HEK293T (cell line): ENCODE measurements at regions not wholly inside any gene's neighbourhood (a gene's known extent, or its start where the extent isn't known, plus 50 kb on each side); places are given as distances from the start of the nearest gene placed in this dataset.

Source experiments
- CTCF ChIA-PET: fragments of 350-600 bp; formaldehyde crosslinking; extraction: SDS; loops from one replicate; lab custom pipeline; 2021; ENCODE audit warnings: antibody characterized with exemption, inconsistent platforms; lab: Yijun Ruan, JAX
- POLR2A ChIA-PET: fragments of 350-600 bp; formaldehyde crosslinking; extraction: SDS; loops from one replicate; lab custom pipeline; 2020; ENCODE audit warnings: antibody characterized with exemption, inconsistent platforms; lab: Yijun Ruan, JAX
- DNase-seq: peaks from one replicate; pipeline ENCODE4 v3.0.0; 2012; ENCODE audit warnings: mixed read lengths; ENCODE audit errors: extremely low spot score
- ARNT ChIP-seq: fragments of 450-650 bp; IDR thresholded peaks from 2 replicates; pipeline ENCODE4 v1.6.1; 2017; ENCODE audit warnings: mild to moderate bottlenecking
- BHLHE40 ChIP-seq: fragments of 450-650 bp; IDR thresholded peaks from 2 replicates; pipeline ENCODE4 v1.6.1; 2016; ENCODE audit warnings: mild to moderate bottlenecking, moderate library complexity, borderline replicate concordance
- CTBP1 ChIP-seq: fragments of 450-650 bp; IDR thresholded peaks from 2 replicates; pipeline ENCODE4 v1.6.1; 2016; ENCODE audit warnings: borderline replicate concordance
- ELF4 ChIP-seq: fragments of 450-650 bp; IDR thresholded peaks from 2 replicates; pipeline ENCODE4 v1.6.1; 2017; ENCODE audit warnings: antibody characterized with exemption
- FOXA1 ChIP-seq: fragments of 450-650 bp; IDR thresholded peaks from 2 replicates; pipeline ENCODE4 v1.6.1; 2016; ENCODE audit warnings: mild to moderate bottlenecking
- FOXK2 ChIP-seq: fragments of 450-650 bp; IDR thresholded peaks from 2 replicates; pipeline ENCODE4 v1.6.1; 2016; ENCODE audit warnings: mild to moderate bottlenecking
- FOXM1 ChIP-seq: fragments of 450-650 bp; IDR thresholded peaks from 2 replicates; pipeline ENCODE4 v1.6.1; 2017; ENCODE audit warnings: mild to moderate bottlenecking, borderline replicate concordance
- HDGF ChIP-seq: fragments of 450-650 bp; IDR thresholded peaks from 2 replicates; pipeline ENCODE4 v1.6.1; 2017; ENCODE audit warnings: antibody characterized with exemption, borderline replicate concordance
- L3MBTL2 ChIP-seq: fragments of 450-650 bp; conservative IDR thresholded peaks from 2 replicates; pipeline ENCODE4 v1.6.1; 2016; ENCODE audit warnings: mild to moderate bottlenecking
- LEF1 ChIP-seq: fragments of 450-650 bp; IDR thresholded peaks from 2 replicates; pipeline ENCODE4 v1.6.1; 2017; ENCODE audit warnings: mild to moderate bottlenecking, borderline replicate concordance
- NFRKB ChIP-seq: fragments of 450-650 bp; IDR thresholded peaks from 2 replicates; pipeline ENCODE4 v1.6.1; 2016; ENCODE audit warnings: mild to moderate bottlenecking, moderate library complexity
- PKNOX1 ChIP-seq: fragments of 450-650 bp; IDR thresholded peaks from 2 replicates; pipeline ENCODE4 v1.6.1; 2016
- SP1 ChIP-seq: fragments of 450-650 bp; IDR thresholded peaks from 2 replicates; pipeline ENCODE4 v1.6.1; 2017
- SUZ12 ChIP-seq: fragments of 450-650 bp; IDR thresholded peaks from 2 replicates; pipeline ENCODE4 v1.6.1; 2016; ENCODE audit warnings: mild to moderate bottlenecking
- TARDBP ChIP-seq: fragments of 450-650 bp; IDR thresholded peaks from 2 replicates; pipeline ENCODE4 v1.6.1; 2016
- ZNF384 ChIP-seq: fragments of 450-650 bp; IDR thresholded peaks from 2 replicates; pipeline ENCODE4 v1.6.1; 2016

GRCh38 chr2:42925742-42926433 lies 133.5 kb upstream of the HAAO start:
- TF ChIP-seq L3MBTL2 (no peak), BHLHE40 (no peak)
- ChIA-PET CTCF (no interaction called here), POLR2A (interaction anchor here (1.2 kb wide), 1 partner anchor 116 kb away, joined by 3 read pairs; no protein-coding TSS in a partner anchor)

DNA sequence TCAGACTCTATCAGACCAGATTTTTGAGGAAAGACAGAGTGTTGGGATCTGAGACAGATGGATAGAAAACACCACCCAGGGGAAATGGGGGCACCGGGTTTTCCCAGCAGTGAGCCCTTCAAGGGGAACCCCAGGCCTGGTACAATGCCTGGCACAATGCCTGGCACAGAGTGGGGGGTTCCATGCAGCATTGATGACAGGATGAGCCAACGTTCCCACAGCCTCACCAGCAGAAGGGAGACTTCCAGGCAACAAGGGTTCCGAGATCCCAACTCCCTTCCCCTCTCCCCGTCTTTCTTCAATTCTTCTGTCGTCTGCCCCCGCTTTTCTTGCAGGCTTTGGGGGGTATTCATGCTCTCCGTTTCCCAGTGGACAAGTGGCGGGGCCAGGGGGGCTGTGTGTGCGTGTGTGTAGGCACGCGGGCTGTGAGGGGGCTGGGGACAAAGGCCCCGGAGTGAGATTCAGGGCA lies 132.1 kb upstream of the HAAO start:
- no peak for TF ChIP-seq PKNOX1
- no peak for TF ChIP-seq FOXM1
- TF ChIP-seq FOXA1 = no peak
- no peak for TF ChIP-seq LEF1
- TF ChIP-seq ARNT = no peak
- no peak for TF ChIP-seq ZNF384
- no peak for TF ChIP-seq HDGF
- TF ChIP-seq SUZ12 = no peak
- TF ChIP-seq L3MBTL2 = no peak
- POLR2A ChIA-PET = interaction anchor here (1.2 kb wide), 1 partner anchor 114 kb away, joined by 3 read pairs; no protein-coding TSS in a partner anchor
- CTCF ChIA-PET = interaction anchor here (0.6 kb wide), 1 partner anchor 11 kb away, joined by 3 read pairs; no protein-coding TSS in a partner anchor
- DNase-seq = no peak

More at GRCh38 chr2:42925742-42926433, 133.5 kb upstream of the HAAO start:
- no peak for DNase-seq

DNA sequence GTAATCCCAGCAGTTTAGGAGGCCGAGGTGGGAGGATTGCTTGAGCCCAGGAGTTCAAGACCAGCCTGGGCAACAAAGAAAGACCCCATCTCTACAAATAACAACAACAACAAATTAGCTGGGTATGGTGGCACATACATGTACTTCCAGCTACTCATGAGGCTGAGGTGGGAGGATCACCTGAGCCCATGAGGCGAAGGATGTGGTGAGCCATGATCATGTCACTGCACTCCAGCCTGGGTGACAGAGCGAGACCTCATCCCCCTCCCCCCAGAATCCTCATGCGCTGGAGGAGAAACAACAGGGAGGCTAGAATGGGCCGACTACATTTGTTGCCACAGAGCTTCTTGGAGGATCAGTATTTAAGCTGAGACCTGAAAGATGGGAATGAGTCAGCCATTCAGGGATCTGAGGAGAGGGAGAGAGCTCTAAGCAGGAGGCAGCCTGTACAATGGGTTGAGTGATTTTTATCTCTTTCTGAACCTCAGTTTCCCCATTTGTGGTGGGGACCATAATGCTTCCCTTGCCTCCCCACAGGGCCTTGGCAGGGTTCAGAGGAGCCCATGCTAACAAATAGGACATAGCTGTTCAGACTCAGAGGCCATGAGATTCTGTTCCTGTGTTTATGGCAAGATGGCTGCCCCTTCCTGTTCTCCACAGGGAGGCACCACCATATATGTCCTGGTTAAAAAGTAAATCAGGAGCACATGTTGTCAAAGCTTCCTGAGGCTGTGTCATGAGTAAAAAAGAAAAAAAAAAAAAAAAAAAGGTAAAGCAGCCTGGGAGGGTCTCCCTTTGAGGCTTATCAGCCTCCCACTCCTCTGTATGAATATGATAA lies 131.4 kb upstream of the HAAO start:
- no peak for DNase-seq
- POLR2A ChIA-PET = no interaction called here
- no peak for TF ChIP-seq PKNOX1
- CTCF ChIA-PET = interaction anchor here (0.5 to 0.6 kb wide), 3 partner anchors 12 to 81 kb away, joined by 3 to 11 read pairs (median 3); no protein-coding TSS in a partner anchor

DNA sequence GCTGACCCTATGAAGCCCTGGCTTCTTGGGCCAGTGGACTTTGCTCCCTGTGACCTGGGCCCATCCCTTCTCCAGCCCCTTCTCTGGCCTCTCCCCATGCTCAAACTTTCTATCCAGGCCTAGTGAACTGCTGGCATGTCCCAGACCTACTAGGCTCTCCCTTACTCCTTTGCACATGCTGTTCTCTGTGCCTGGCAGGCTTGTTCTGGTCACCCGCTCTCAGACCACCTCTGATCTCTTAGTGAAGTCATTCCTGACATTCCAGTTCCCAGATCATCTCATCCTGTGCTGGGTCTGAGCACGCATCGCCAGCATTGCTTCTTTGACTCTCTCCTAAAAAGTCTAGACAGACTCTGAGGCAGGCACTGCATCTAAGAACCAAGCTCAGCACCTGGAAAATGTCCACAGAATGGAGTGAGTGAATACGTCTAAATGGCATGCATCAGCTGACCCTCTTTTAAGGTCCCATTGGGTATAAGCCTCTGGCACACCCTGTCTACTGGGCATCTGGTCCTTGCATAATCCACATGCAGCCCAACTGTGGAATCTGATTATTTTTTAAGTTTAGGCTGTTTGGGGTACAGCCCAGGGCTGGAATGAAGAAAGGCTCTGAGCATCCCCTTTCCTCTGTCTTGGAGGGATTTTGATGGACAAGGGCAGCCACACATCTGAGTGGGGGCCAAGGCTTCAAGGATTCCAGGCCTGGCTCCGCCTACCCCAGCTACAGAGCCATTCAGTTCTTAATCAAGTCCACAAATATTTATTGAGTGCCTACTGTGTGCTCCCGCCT lies 130.6 kb upstream of the HAAO start:
- CTCF ChIA-PET = interaction anchor here (0.5 to 0.6 kb wide), 2 partner anchors 61 to 82 kb away, joined by 3 to 11 read pairs; no protein-coding TSS in a partner anchor
- TF ChIP-seq SP1 = no peak
- TF ChIP-seq L3MBTL2 = no peak
- TF ChIP-seq LEF1 = no peak
- POLR2A ChIA-PET = no interaction called here
- no peak for DNase-seq

- TF ChIP-seq FOXA1 (no peak), ELF4 (no peak), TARDBP (no peak), CTBP1 (no peak), FOXM1 (no peak), PKNOX1 (no peak), SP1 (no peak), ZNF384 (no peak), LEF1 (no peak), HDGF (no peak), ARNT (no peak), SUZ12 (no peak), FOXK2 (no peak), NFRKB (no peak)
- ChIA-PET CTCF (no interaction called here), POLR2A (no interaction called here)
- no peak for DNase-seq
Measured at GRCh38 chr2:42922293-42922692, 129.9 kb upstream of the HAAO start.

DNA sequence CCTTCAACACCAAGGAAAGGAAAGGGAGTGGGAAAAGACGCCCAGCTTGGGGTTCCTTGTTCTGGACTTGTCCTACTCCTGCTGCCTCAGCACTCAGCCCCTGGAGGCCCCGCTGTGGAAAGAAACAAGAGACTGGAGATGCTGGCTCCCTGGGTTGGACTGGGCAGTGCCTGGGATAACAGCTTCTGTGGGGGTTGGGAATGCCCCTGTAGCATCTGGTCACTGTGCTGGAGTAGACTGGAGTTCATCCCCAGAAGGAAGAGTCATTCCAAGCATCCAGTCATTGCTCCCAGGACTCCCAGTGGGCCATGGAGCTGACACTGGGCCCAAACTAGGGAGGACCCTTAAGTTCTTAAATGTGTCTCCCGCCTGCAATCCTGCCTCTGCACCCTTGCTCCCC lies 129.3 kb upstream of the HAAO start:
- ChIA-PET CTCF (no interaction called here), POLR2A (no interaction called here)
- TF ChIP-seq PKNOX1 (no peak), ZNF384 (no peak), HDGF (no peak), L3MBTL2 (no peak), ARNT (no peak), FOXA1 (no peak)
- DNase-seq = no peak
